ENCODE measurements at regions not wholly inside any gene's neighbourhood (a gene's known extent, or its start where the extent isn't known, plus 50 kb on each side); places are given as distances from the start of the nearest gene placed in this dataset.
A peak's percentile ranks its signal among the peaks of the same experiment; 100 is the strongest.

DNA sequence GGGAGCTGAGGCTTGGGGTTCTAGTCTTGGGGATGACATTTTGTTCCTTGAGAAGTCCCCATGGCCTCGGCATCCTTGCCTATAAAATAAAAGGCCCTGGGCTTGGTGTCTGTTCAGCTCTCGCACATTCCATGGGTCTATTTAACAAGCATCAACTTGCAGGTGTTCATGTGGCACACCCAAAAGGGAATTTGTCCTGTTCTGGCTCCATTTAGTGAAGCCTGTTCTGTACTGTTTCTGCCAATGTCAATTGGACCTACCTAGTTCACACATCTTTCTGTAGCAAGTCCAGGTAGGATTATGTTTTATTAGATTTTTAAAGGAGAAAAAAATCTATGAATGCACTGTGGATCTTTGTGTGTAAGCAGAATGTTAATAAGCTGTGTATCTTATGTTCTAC, 262.0 kb downstream of the HIVEP2 start:
- DNase-seq (ENCODE audit: low spot score): no peak

DNA sequence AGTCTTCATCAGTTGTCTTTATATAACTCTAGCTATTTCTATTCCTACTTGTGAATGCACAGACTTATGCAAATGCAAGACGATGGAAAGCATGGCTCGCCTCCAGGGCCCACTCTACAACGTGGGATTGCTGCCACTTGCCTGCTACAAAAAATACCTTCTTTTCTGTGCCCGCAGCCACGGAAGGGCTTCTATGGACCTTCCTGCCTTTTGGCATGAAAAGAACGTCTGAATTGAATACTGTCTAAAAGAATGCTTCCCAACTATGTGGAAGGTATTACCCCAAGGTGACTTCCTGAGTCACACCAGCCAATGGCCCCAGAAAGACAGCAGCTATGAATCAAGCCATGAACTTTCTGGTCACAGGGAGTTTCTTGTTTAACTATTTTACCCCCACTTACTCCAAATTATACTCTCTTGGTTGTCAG, 261.2 kb downstream of the HIVEP2 start:
- no peak for DNase-seq (ENCODE audit: low spot score)

DNA sequence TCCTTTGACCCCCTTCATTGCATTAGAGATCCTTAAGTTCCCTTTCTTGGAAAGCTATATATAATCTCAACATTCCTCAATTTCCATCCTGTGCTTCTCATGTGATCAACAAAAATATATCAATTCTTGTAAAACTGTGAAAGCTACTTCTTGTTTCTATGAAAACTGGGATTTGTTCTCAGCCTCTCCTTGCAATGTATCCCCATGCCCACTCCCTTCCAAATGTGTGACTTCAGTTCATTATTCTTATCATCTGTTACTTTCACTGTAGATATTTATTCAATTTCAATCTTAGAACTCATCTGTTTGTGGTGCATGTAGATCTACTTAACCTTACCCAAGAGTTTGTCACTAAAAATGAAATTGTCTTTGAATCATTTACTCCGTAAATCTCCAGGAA, 260.6 kb downstream of the HIVEP2 start:
- DNase-seq (ENCODE audit: low spot score): no peak

DNA sequence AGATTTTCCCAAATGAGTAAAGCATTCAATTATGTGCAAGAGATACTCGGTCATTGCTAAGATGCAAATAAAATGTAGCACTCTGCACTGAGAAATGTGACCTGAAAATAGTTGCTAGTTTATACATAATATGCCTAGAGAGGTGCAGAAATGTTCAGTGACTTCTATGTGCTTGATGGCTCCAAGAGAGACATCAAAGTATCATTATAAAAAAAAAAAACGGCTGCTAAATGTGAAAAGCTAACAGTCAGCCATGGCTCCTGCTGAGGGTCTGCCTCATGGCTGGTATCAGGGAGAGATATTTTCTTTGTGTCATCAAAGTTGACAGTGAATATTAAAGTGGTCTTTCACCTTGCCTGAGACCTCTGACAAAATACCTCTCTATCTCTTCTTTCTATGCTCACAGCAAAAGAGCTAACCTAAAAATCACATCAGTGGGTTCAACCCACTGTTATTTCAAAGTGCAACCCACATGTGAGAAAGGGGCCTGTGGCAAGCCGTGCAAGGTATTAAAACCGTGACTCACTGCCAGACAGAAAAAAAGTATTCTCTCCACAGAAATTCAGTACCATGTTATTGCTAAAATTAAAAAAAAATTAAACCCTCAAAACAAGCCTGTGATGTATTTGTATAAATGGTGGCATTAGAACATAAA, 259.0 kb downstream of the HIVEP2 start:
- no peak for DNase-seq (ENCODE audit: low spot score)

DNA sequence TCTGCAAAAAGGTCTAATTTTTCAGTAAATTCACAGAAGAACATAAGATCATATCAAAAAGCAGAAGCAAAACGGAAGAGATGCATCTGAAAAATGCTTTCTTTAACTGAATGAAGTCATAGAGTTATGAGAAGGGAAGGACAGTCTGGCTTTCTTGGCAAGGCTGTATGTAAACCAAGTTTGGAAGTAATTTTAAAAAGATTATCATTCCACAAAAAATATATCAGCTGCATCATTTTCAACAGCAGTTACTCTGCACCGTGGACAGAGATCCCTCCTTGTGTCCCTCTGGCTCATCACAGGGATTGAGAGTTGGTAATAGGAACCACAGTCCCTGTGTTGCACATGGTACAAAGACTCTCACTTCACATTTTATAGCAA, 258.5 kb downstream of the HIVEP2 start:
- no peak for DNase-seq (ENCODE audit: low spot score)

DNA sequence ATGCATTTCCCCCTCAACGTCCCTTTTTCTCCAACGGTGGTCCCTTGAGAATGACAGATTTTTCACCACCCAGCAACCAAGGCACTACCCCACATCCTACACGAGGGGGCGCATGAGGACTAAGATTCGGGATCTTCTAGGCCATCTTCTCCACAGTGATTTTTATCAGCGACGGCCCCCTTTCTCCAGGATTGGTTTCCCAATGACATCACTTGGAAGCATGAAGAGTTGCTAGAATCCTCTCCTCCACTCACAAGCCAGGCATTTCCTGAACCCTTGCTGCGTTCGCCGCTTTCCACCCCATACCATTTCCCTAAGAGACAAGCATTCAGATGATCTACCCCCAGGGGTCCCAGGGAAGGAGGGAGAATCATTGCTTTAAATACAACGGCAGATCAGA, 252.0 kb downstream of the HIVEP2 start:
- peak; percentile 74 for DNase-seq (ENCODE audit: low spot score)

DNA sequence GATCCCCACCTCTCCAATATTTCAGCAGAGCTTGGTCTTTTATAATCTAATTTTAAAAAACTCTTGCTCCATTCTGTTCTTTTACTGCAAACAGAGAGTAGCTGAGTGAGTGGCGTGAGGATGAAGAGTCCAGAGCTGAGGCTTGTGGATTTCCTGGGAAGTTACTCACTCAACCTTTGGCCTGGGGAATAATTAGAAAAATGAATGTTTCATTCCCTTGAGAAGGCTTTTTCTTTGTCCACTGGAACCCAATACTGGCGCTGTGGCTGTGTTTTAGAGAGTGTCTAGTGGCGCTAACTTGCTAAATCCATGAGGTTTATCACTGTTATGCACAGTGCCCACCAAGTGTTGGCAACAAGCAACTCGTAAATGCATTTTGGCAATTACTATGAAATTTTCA, 251.5 kb downstream of the HIVEP2 start:
- no peak for DNase-seq (ENCODE audit: low spot score)

DNA sequence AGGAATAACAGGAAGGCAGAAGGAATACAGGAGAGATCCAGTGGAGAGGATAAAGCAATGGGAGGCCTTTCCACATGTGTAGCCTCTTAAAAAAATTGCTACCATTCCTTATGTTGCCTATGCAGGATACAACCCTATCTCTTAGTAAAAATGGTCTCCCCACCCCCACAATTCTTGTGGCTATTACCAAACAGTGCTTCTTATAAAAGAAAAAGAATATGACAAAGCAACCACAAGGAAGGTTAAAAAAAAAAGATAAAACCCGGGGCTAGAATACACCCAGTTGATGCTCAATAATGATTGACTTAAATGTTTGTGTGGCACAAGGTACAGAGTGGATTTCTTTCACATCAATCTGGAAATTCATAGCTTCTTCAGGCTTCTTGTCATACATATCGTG, 250.9 kb downstream of the HIVEP2 start:
- no peak for DNase-seq (ENCODE audit: low spot score)

DNA sequence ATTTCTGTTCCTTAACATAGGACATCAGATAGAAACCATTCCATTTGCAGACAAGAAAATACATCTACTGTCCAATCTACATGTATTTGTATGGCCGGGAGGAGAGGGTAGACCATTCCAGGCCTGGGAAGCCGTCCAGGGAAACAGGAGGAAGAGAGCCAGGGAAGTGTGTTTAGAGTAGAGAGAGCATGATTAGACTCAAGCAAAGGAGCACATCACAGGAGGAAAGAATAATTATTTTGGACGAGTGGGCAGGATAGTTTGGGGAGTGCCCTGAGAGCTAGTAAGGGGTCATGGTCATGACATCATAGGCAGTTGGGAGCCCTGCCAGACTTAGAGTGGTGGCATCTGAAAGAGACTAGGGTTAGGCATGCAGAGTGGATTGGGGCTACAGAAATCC, 250.0 kb downstream of the HIVEP2 start:
- DNase-seq (ENCODE audit: low spot score): no peak

DNA sequence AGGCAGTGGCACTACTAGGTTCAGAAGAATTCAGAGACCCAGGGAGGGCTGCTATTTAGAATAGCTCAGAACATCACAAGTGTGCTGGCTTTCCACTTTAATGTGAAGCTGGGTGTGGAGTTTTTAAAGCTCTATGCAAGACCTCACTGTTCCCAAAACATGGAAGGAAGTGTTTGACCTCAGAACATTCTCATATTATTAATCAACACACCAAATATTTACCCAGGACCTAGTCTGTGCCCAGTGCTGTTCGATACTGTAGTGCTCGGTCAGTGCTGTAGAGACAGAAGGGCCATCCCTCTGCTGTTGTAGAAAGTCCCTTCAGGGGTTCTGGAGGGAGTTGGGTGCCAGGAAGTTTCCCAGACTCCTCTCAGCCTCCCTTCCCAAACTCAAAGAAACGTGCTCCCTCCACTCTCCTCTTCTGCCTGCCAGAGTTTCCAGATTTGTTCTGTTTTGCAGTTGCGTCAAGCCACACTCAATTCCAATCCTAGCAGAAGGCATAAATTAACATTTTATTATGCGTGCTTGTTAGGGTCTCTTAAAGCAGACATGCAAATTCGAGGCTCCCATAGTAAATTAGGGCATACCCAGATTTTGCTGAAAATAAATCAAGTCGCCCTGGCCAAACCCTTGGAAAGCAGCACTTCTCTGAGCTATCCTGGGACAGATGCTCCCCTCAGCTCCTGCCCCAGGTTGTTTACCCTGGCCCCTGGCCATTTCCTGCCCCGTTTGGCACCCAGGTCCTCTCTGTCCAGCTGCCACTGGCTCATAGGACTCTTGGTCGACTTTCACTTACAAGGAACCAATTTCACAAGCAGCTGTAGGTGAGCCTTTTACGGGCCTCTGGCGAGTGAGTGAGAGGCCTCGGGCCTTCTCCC, 248.6 kb downstream of the HIVEP2 start:
- DNase-seq (ENCODE audit: low spot score): no peak

DNA sequence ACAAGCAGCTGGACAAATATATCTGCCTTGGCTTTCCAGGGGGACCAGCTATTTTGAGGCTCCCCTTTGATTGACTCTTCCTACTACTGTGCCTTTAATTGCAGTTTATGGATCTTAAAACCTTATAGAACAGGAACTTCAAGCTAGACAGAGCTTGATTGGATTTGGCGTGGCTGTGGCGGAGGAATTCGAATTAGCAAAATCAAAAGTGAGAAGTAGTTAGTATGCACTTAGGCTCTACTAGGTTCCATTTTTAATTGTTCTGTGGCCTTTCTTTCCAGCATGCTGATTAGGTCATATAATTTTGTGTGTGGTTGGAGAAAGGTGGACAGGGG, 248.0 kb downstream of the HIVEP2 start:
- no peak for DNase-seq (ENCODE audit: low spot score)

DNA sequence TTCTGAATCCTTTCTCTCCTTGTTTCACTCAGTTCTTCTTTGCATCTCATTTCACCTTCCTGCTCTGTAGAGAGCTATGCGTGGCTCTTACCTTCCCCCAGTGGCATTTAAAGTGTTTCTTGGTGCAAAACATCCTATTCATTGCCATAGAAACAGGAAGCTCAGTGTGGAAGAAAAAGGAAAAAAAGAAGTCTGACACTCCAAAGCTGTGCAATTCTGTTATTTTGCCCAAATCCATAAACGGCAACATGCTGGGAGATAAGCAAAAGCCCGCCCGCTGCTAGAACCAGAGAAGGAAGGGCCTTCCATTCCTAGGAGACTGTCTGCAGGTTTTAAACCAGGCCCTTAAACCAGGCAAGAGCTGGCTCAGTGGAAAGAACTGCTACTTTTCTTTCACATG, 247.1 kb downstream of the HIVEP2 start:
- DNase-seq (ENCODE audit: low spot score): no peak

DNA sequence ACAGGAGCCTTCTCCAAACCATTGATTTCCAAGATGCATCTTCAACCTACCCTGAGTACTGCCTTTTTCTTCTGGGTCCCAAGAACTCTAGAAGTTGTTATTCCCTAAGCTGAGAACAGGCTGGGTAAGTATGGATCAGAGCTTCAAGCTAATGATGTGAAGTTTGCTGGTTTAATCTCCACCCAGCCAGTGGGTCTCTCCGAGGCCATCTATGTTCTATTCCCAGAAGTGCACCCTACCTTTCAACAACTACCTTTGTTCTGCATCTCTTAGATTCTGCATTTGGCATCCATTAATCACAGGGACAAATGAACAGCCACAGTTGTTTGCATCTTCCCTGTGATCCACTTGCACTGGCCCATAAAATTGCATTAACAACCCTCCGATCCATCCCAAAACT, 246.2 kb downstream of the HIVEP2 start:
- DNase-seq (ENCODE audit: low spot score): peak; percentile 34

DNA sequence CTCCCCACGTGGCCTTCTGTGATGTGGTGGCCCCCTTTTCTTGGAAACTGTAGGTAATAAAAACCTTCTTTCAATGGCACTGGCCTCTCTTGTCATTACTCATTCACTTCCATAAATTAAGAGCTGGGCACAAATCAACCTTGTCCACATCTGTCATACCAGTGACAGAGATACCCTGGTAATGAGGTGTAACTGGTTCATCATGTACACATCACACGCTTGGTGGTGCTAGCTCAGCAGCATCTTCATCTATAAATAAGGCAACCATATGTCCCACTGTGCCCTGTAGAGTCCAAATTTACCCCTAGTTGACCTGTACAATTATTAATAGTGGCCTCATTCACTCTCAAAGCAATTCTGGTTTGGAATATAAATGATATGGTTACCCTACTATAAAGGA, 245.6 kb downstream of the HIVEP2 start:
- DNase-seq (ENCODE audit: low spot score): no peak

DNA sequence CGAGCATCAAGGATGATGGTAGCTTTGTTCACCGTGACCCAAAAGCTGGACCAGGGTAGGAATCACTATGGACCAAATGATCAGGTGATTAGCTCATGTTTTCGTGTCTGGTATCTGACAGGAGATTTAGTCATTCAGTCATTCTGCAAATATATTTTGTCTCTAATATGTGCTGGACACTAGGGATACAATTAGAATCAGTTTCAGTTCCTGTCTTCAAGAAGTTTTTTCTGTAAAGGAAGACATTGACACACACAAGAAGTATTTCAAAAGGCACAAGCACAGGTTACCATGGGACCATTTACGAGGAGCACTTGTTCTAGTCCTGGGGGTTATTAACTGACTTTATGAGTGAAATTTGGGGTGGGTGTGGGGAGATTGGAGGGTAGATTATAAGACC, 244.9 kb downstream of the HIVEP2 start:
- no peak for DNase-seq (ENCODE audit: low spot score)

DNA sequence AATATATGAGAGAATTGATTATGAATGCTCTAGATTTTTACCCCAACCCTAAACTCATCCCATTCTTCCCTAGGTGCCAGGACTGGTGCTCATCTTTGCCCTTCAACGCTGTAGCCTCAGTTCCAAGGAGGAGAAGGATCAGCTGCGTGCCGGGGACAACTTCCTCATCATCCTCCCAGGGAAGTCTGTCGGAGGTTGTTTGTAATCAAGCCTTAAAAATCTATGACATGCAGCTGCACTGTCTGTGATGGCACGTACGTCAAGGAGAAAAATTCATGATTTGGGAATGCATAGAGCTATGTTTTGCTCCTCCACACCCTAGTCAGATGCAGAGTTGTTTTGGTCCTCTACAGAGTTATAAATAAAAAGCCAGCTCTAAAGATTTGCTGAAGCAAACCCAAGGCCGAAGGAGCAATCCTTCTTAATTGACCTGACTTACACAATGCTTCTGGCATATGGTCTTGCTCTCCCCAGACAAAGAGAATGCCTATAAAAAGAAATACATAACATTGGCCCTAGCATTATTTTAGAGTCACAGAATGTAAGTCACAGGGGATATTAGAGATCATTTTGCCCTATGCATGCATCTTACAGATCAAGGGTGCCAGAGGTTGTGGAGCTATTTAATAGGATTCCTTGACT, 244.2 kb downstream of the HIVEP2 start:
- no peak for DNase-seq (ENCODE audit: low spot score)

All from iPS-NIHi11 (cell line).